GM23338 (cell line): ENCODE measurements at regions not wholly inside any gene's neighbourhood (a gene's known extent, or its start where the extent isn't known, plus 50 kb on each side); places are given as distances from the start of the nearest gene placed in this dataset.

ENCODE experiments used
- ATAC-seq: fragments of 200-7000 bp; cut with Tn5 transposase; 3 replicates; pipeline ENCODE4 v1.9.1; 2020
- DNase-seq: peaks from one replicate; pipeline ENCODE4 v3.0.0-alpha.2; 2015; ENCODE audit warnings: low spot score
- H2AFZ ChIP-seq: fragments of 200-600 bp; sonication (generic); 2 replicates; pipeline ENCODE4 v1.8.0; 2016; ENCODE audit warnings: antibody characterized with exemption, mild to moderate bottlenecking, moderate library complexity
- H3F3A ChIP-seq: fragments of 200-600 bp; sonication (generic); replicated peaks from 2 replicates; pipeline ENCODE4 v1.8.0; 2017; ENCODE audit warnings: antibody characterized with exemption, mixed run types, low read depth
- H3K27ac ChIP-seq: fragments of 200-600 bp; sonication (generic); 2 replicates; pipeline ENCODE4 v1.6.1; 2016; ENCODE audit warnings: low read depth
- H3K27me3 ChIP-seq: fragments of 200-600 bp; sonication (generic); 2 replicates; pipeline ENCODE4 v1.8.0; 2016; ENCODE audit warnings: mild to moderate bottlenecking, mixed run types, moderate library complexity; ENCODE audit not compliant: insufficient read depth
- H3K36me3 ChIP-seq: fragments of 200-600 bp; sonication (generic); 2 replicates; pipeline ENCODE4 v1.8.0; 2016; ENCODE audit warnings: mild to moderate bottlenecking; ENCODE audit not compliant: insufficient read depth
- H3K4me1 ChIP-seq: fragments of 200-600 bp; sonication (generic); 2 replicates; pipeline ENCODE4 v1.8.0; 2016; ENCODE audit warnings: mild to moderate bottlenecking, moderate library complexity; ENCODE audit not compliant: insufficient read depth
- H3K4me2 ChIP-seq: fragments of 200-600 bp; sonication (generic); 2 replicates; pipeline ENCODE4 v1.7.1; 2017; ENCODE audit warnings: mixed run types
- H3K4me3 ChIP-seq: fragments of 200-600 bp; sonication (generic); 2 replicates; pipeline ENCODE4 v1.6.1; 2016; ENCODE audit warnings: mixed run types
- H3K79me2 ChIP-seq: fragments of 200-600 bp; sonication (generic); replicated peaks from 2 replicates; pipeline ENCODE4 v1.8.0; 2017; ENCODE audit warnings: mild to moderate bottlenecking; ENCODE audit not compliant: insufficient read depth
- H3K9me2 ChIP-seq: fragments of 200-600 bp; sonication (generic); 2 replicates; pipeline ENCODE4 v1.8.0; 2017; ENCODE audit not compliant: insufficient read depth
- H4K20me1 ChIP-seq: fragments of 200-600 bp; sonication (generic); replicated peaks from 2 replicates; pipeline ENCODE4 v1.8.0; 2017; ENCODE audit warnings: mild to moderate bottlenecking; ENCODE audit not compliant: insufficient read depth
- H3K27ac Mint-ChIP-seq: 2 replicates; pipeline ENCODE4 v1.8.0; 2020; ENCODE audit warnings: inconsistent platforms, mild to moderate bottlenecking, moderate library complexity, mixed read lengths
- H3K27me3 Mint-ChIP-seq: 3 replicates; pipeline ENCODE4 v1.8.0; 2022; ENCODE audit warnings: low read depth, mild to moderate bottlenecking, moderate library complexity, mixed read lengths, inconsistent platforms; ENCODE audit not compliant: insufficient read depth, poor library complexity
- H3K36me3 Mint-ChIP-seq: 3 replicates; pipeline ENCODE4 v1.8.0; 2021; ENCODE audit warnings: low read depth, mild to moderate bottlenecking, inconsistent platforms, moderate library complexity, mixed read lengths
- H3K4me1 Mint-ChIP-seq: 3 replicates; pipeline ENCODE4 v1.8.0; 2020; ENCODE audit warnings: mild to moderate bottlenecking, inconsistent platforms, mixed read lengths
- H3K4me3 Mint-ChIP-seq: 3 replicates; pipeline ENCODE4 v1.8.0; 2021; ENCODE audit warnings: moderate library complexity, mild to moderate bottlenecking, inconsistent platforms, mixed read lengths
- H3K9me3 Mint-ChIP-seq: 3 replicates; pipeline ENCODE4 v1.8.0; 2020; ENCODE audit warnings: moderate library complexity, mild to moderate bottlenecking, inconsistent platforms, mixed read lengths
- CREB1 ChIP-seq: fragments of 250-450 bp; sonication (Bioruptor Pico); IDR thresholded peaks from 2 replicates; pipeline ENCODE4 v1.5.0; 2020; ENCODE audit warnings: low read depth, mild to moderate bottlenecking, moderate library complexity
- EZH2phosphoT487 ChIP-seq: fragments of 200-600 bp; sonication (generic); IDR thresholded peaks from one replicate; pipeline ENCODE4 v1.8.1; 2018; ENCODE audit warnings: antibody characterized with exemption; ENCODE audit not compliant: unreplicated experiment
- JUNB ChIP-seq: IDR thresholded peaks from one replicate; pipeline ENCODE4 v1.6.1; 2016; ENCODE audit warnings: antibody characterized with exemption; ENCODE audit not compliant: unreplicated experiment
- POLR2AphosphoS5 ChIP-seq: IDR thresholded peaks from 2 replicates; pipeline ENCODE4 v1.6.1; 2016; ENCODE audit warnings: antibody characterized with exemption, low read depth
- STAT1 ChIP-seq: IDR thresholded peaks from one replicate; pipeline ENCODE4 v1.6.1; 2016; ENCODE audit warnings: antibody characterized with exemption; ENCODE audit not compliant: unreplicated experiment
- ZNF114 ChIP-seq: fragments of 250-450 bp; sonication (Bioruptor Pico); IDR thresholded peaks from 2 replicates; pipeline ENCODE4 v1.5.0; 2020; ENCODE audit warnings: mild to moderate bottlenecking, moderate library complexity
- ZNF331 ChIP-seq: fragments of 250-450 bp; sonication (Bioruptor Pico); IDR thresholded peaks from 2 replicates; pipeline ENCODE4 v1.5.0; 2020; ENCODE audit warnings: low read depth, mild to moderate bottlenecking, moderate library complexity
- TF ChIP-seq, protein P1 (sequence below): fragments of 250-450 bp; sonication (Bioruptor Pico); IDR thresholded peaks from 2 replicates; pipeline ENCODE4 v1.5.0; 2020; ENCODE audit warnings: mild to moderate bottlenecking, moderate library complexity

DNA sequence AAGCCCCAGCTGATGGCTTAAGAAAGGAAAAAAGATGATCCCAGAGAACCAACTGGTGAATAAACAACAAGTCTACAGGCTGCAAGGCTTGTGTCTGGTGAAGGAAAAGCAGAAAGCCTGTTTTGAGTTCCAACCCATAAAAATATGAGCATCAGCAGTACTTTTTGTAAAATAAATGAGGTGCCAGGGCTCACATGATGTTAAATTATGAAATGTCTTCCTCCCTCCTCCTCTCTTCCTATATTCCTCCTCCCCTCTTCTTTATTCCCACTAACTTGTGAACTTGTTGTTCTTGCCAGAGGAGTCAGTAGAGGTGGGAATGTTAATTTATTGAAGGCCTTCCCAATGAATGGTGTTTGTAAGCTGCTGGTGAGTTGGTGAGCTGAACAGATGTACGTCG is 212.2 kb upstream of the CDH11 start (continued):
- TF ChIP-seq, protein P1, sequence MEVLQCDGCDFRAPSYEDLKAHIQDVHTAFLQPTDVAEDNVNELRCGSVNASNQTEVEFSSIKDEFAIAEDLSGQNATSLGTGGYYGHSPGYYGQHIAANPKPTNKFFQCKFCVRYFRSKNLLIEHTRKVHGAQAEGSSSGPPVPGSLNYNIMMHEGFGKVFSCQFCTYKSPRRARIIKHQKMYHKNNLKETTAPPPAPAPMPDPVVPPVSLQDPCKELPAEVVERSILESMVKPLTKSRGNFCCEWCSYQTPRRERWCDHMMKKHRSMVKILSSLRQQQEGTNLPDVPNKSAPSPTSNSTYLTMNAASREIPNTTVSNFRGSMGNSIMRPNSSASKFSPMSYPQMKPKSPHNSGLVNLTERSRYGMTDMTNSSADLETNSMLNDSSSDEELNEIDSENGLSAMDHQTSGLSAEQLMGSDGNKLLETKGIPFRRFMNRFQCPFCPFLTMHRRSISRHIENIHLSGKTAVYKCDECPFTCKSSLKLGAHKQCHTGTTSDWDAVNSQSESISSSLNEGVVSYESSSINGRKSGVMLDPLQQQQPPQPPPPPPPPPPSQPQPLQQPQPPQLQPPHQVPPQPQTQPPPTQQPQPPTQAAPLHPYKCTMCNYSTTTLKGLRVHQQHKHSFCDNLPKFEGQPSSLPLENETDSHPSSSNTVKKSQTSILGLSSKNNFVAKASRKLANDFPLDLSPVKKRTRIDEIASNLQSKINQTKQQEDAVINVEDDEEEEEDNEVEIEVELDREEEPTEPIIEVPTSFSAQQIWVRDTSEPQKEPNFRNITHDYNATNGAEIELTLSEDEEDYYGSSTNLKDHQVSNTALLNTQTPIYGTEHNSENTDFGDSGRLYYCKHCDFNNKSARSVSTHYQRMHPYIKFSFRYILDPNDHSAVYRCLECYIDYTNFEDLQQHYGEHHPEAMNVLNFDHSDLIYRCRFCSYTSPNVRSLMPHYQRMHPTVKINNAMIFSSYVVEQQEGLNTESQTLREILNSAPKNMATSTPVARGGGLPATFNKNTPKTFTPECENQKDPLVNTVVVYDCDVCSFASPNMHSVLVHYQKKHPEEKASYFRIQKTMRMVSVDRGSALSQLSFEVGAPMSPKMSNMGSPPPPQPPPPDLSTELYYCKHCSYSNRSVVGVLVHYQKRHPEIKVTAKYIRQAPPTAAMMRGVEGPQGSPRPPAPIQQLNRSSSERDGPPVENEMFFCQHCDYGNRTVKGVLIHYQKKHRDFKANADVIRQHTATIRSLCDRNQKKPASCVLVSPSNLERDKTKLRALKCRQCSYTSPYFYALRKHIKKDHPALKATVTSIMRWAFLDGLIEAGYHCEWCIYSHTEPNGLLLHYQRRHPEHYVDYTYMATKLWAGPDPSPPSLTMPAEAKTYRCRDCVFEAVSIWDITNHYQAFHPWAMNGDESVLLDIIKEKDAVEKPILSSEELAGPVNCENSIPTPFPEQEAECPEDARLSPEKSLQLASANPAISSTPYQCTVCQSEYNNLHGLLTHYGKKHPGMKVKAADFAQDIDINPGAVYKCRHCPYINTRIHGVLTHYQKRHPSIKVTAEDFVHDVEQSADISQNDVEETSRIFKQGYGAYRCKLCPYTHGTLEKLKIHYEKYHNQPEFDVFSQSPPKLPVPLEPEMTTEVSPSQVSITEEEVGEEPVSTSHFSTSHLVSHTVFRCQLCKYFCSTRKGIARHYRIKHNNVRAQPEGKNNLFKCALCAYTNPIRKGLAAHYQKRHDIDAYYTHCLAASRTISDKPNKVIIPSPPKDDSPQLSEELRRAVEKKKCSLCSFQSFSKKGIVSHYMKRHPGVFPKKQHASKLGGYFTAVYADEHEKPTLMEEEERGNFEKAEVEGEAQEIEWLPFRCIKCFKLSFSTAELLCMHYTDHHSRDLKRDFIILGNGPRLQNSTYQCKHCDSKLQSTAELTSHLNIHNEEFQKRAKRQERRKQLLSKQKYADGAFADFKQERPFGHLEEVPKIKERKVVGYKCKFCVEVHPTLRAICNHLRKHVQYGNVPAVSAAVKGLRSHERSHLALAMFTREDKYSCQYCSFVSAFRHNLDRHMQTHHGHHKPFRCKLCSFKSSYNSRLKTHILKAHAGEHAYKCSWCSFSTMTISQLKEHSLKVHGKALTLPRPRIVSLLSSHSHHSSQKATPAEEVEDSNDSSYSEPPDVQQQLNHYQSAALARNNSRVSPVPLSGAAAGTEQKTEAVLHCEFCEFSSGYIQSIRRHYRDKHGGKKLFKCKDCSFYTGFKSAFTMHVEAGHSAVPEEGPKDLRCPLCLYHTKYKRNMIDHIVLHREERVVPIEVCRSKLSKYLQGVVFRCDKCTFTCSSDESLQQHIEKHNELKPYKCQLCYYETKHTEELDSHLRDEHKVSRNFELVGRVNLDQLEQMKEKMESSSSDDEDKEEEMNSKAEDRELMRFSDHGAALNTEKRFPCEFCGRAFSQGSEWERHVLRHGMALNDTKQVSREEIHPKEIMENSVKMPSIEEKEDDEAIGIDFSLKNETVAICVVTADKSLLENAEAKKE (CRISPR knock-in tag), result no peak
- TF ChIP-seq EZH2phosphoT487, result no peak
- TF ChIP-seq JUNB, result no peak
- TF ChIP-seq STAT1, result no peak
- TF ChIP-seq CREB1 (CRISPR knock-in tag), result no peak
- TF ChIP-seq ZNF114 (CRISPR knock-in tag), result no peak
- TF ChIP-seq POLR2AphosphoS5, result no peak

DNA sequence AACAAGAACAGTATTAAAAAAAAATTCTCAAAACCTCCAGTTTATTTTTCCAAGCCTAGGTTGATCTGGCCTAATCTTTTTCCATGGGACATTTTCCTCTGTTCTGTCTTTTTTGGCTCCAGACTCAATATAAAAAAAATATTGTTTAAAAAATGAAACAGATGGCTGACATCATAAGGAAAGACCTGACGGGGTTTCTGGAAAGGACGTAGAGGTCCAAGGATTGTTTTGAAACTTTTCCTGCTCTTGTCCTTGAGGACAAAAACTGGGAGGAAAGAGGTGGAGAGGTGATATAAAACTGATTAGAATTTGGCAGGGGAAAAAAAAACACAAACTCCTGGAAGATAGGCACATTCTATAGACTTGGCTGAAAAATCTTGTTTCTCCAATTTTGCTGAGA is 211.4 kb upstream of the CDH11 start:
- H2AFZ ChIP-seq, result no peak overlapping the region
- Mint-ChIP-seq H3K27me3 (peaks cover 7% of the 10 kb centered on the region), H3K4me1 (peaks cover 9% of the 10 kb centered on the region), H3K9me3 (no peaks in the 10 kb centered on the region), H3K4me3 (no peak overlapping the region), H3K27ac (no peak overlapping the region), H3K36me3 (no peaks in the 10 kb centered on the region)
- H3K4me3 ChIP-seq, result no peak overlapping the region
- H3K79me2 ChIP-seq, result no peaks in the 10 kb centered on the region
- no peaks in the 10 kb centered on the region for H3K27me3 ChIP-seq
- no peaks in the 10 kb centered on the region; the same call in none of the 2 replicates for H3K9me2 ChIP-seq
- TF ChIP-seq ZNF331 (CRISPR knock-in tag), result no peak
- H3F3A ChIP-seq, result no peaks in the 10 kb centered on the region
- no peaks in the 10 kb centered on the region for H3K4me1 ChIP-seq
- no peaks in the 10 kb centered on the region for H4K20me1 ChIP-seq
- no peak for ATAC-seq
- H3K27ac ChIP-seq, result no peak overlapping the region
- H3K4me2 ChIP-seq, result no peak overlapping the region
- DNase-seq, result no peak
- H3K36me3 ChIP-seq, result no peaks in the 10 kb centered on the region
